ELR (cell line): ENCODE measurements at regions not wholly inside any gene's neighbourhood (a gene's known extent, or its start where the extent isn't known, plus 50 kb on each side); places are given as distances from the start of the nearest gene placed in this dataset.
"Not testable (repeated sequence)": the region's sequence is repeated elsewhere in the genome, so short reads cannot be mapped to it uniquely, and the experiment has no call there.

Experiments used
- DNase-seq: peaks from one replicate; pipeline ENCODE4 v3.0.0-alpha.2; 2015; ENCODE audit warnings: low read depth

DNA sequence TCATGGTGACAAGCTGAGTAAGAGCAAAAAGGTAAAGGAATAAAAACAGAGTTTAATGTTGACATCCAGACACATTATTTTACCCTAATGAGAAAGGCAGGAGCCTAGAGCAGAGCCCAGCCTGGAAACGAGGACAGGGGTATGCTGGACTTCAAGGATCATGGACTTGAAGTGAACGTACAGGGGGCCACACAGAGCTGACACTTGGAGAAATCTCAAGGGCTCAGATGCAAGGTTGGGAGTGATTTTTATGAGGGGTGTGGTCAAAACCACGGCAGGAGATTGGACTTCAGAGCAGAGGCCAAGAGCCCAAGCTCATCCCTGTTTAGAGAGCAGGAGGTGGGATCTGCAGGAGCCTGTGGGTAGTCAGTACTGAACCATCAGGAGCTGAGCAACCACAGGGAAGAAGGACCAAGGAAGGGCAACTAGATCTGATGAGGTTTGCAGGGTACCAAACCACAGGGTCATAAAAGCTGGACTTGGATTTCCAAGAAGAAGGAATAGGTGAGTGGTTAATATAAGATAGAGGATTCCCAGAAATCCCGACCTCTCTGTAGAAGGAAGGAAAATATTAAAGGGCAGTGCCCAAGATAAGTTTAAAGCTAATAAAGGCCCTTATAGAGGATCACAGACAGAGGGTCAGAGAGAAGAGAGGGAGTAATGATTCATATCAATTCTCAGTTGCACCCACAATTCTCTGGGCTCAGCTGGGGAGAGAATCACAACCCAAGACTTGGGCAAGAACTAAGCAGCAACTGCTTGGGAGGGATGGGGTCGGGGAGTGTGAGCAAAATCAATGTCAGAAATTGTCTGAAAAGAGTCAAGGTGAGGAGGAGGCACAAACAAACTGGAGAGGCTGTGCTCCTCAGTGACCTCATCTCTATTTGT is 331.7 kb downstream of the SOX9 start:
- no peak for DNase-seq

DNA sequence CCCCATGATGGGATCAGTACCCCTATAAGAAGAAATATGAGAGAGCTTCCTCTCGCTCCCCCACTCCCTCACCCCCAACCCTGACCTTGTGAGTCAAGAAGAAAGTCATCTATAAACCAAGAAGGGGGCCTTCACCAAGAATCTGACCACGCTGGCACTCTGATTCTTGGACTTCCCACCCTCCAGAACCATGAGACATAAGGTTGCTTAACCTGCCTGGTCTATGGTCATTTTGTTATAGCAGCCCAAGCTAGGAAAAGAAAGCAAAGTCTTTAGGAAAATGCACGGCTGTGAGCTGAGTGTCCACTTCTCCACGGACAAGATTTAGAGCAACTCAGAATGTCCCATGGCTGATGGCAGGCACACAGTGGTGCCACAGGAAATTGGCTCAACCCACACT is 333.5 kb downstream of the SOX9 start:
- DNase-seq, result no peak

DNA sequence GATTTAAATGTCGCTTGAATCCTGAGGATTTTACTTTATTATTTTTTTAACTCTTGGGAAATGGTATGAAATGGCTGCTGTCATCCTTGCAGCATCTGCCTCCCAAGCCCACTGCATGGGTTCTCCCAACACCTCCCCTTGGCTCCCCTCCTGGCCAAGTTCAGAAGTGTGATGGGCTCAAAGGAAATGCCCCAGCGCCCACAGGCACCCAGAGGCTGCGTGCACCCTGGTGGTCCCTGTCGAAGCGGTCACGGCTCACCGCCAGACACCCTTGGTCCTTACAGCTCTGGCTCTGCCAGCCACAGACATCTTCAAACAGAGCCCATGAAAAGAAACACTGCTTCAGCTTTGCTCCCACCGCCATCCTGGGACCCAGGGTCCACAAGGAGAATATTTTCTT is 334.7 kb downstream of the SOX9 start:
- DNase-seq, result no peak

DNA sequence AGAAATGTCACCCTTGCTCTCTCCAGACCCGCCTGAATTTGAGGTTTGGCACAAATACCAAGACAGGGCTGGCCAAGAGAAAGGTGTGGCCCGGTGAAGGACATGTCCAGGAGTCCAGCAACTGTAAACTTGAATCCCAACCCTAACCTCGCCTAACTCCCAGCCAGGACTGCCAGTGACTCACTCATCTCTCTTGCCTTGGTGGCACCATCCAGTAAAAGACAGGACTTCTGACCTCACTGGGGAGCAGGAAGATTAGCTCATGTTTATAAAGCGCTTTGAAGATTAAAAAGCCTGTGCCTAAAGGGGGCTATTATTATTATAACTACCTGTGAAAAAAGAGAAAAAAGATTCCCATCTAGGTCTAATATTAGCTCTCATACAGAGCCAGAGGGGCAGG is 335.3 kb downstream of the SOX9 start:
- DNase-seq, result peak; percentile 73

DNA sequence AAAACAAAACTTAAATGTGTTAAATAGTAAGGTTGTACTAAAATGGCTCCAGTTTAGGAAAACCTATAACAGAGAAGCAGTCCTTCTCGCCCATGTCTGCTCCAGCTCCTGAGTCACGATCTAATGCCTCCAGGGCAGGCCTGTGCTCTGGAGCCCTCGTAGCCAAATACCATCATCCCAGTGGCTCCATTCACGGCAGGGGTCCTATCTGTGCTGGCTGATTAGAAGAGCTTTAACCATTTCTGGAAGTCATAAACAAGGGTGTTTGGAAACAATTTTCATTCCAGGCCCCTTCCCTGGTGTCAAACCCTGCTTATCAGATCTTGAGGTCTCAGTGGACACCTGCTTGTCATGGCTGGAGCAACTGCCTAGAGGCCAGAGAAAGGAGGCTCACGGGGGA is 336.9 kb downstream of the SOX9 start:
- DNase-seq, result peak; percentile 74

DNA sequence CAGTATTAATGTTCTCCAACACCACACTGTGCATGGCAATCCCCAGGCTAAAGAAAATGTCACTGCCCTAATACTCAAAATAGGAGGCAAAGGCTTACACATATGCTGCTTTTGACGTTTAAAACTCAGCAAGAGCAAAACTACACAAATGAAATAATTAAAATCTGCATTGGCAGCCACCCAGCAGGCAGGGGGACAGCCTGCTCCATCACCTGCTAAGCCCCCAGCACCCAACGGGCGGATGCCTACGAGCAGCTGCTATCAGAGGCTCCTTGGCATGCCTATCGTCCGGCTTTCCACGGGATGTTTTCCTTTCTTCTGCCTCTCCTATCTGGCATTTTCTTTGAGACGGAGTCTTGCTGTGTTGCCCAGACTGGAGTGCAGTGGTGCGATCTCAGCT is 337.5 kb downstream of the SOX9 start:
- no peak for DNase-seq

DNA sequence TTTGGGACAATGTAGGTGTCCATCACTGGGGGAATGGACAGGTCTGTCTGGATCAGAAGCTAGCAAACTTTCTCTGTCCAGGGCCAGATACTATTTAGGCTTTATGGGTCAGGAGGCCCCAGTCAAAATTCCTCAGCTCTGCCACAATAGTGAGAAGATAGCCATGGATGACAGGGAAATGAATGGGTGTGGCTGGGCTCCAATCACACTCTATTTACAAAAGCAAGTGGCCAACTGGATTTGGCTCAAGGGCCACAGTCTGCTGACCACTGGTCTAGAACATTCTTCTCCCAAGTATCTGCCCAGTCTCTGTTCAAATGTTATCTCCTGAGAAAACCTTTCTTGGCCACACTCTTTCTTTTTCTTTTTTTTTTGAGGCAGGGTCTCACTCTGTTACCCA is 339.9 kb downstream of the SOX9 start:
- DNase-seq, result no peak

DNA sequence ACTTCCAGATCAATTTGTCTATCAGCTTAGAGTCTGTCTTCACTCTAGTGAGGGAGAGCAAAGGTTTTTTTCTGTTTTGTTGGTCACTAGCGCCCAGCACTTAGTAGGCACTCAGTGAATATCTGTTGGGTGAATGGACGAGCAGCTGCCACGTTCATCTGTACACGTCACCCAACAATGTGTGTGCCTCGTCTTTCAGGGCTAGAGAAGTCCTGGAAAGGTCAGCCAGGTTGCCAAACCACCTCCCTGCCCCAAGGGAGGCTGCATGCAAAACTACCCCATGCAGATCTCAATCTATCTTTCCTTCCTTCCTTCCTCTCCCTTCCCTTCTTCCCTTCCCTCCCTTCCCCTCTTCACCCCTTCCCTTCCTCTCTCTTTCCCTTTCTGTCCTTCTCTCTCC is 340.9 kb downstream of the SOX9 start:
- DNase-seq, result no peak

DNA sequence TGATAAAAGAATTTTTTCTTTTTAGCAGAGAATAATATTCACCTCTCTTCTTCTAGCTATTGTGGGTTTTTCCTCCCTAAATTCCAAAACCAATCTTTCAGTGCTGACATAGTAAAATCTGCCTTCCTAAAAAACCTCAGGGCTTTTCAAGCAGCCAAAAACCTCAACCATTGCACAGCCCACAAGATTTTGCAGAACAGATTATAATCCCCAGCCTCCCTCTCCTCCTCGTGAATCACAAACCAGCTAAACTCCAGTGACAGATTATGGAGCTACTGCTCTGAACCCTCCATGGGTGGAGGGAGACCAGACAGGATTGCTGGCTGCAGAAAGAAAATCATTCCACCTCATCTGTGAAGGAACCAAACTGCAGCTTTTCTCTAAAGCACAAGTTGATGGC is 341.6 kb downstream of the SOX9 start:
- no peak for DNase-seq

DNA sequence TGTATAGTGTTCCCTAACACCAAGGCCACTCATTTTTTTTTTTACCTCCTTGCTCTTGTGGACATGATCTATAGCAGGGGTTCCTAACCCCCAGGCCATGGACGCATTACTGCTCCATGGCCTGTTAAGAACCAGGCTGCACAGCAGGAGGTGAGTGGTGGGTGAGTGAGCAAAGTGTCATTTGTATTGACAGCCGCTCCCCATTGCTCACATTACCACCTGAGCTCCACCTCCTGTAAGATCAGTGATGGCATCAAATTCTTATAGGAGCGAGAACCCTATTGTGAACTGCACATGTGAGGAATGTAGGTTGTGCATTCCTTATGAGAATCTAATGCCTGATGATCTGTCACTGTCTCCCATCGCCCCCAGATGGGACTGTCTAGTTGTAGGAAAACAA is 342.0 kb downstream of the SOX9 start:
- DNase-seq, result peak; percentile 35

DNA sequence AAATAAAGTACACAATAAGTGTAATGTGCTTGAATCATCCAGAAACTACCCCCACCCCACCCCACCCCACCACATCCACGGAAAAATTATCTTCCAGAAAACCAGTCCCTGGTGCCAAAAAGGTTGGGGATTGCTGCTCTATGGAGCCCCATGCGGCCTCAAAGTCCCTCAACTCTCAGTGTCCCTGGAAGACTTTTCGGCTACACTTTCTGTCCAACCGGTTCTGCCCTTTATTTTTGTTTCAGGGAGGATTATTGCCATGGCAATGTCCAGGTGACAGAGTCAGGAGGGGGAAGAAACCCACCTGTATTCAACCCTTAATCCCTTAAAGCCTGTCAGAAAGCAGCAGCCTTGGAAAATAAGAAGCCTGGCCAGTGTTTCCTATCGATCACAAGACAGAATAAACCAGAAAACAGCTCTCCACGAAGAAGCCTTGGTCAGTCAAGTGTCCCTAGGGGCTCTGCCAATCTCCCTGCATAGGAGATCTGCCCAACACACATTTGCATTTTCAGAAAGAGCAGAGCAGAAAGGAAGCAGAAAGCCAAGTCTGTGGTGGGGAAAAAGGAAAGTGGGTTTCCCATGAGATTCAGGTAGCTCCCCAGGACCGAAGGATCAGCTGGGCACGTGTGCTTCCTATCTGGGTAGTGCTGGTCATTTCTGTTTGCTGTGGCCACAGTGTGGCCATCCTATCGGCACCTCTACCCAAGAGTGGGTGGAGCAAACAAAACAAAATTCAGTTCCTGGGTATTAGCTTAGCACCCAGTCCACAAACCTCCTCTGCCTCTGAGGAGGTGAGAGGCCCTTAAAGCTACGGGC is 342.7 kb downstream of the SOX9 start:
- DNase-seq, result no peak

DNA sequence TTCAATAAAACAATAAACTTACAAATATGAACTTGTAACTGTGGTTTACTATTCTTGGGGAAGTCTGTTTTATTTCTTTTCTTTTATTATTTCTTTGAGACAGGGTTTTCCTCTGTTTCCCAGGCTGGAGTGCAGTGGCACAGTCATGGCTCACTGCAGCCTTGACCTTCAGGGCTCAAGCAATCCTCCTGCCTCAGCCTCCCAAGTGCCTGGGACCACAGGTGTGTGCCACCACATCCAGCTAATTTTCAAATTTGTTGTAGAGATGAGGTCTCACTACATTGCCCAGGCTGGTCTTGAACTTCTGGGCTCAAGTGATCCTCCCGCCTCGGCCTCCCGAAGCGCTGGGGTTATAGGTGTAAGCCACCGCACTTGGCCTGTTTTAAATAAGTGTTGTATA is 343.4 kb downstream of the SOX9 start:
- DNase-seq, result not testable (repeated sequence)

DNA sequence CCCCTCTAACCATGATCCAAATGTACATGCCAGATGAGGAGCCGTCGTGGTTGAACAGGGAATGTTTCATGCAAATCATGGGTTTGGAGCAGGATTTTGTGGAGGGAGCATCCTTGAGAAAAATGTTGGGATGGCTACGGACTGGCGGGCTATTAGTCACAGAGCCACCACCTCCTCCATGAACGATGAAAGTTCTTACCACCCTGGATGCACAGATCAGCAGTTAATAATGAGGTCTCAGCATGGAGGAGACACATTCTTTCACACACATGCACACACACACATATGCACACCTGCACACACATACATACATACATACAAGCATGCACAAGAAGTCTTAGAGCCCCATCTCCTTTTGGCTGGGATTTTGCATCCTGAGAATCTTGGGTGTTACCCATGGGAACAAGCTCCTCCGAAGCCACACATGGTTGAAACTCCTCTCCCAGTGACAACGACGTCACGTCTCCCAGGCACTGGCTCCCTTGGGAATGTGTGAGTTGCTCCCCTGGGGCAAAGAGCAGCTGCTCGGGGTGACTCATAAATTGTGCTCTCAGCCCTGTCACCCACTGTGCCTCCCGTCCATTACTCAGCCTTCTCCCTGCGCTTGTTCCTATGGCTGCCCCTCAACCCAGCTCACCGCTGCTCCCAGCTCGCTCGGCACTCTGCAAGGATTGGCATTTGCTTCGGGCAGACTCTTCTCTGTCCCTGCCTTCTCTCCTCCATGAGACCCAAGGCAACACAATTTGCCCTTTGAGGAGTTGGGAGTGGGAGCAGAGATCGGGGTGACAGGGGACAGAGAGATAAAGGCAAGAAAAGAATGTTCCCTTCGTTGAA is 344.6 kb downstream of the SOX9 start:
- DNase-seq, result peak; percentile 100

DNA sequence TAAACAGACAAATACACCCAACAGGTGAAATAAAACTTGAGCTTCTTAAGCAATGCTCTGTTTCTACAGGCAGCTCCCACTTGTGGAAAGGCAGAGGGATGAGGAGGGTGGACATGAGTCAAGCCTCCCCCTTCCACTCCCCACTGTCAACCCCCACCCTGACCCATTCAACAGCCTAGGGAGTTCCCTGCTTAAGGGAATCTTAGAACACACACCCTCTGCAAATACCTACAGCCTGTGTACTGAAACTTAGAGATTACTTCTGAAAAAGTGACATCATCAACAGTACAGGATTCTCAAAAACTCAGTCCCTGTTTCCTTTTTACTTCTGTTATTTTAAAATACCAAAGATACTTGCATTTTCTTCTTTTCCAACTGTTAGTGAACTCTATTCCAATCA is 345.4 kb downstream of the SOX9 start:
- DNase-seq, result peak; percentile 95

DNA sequence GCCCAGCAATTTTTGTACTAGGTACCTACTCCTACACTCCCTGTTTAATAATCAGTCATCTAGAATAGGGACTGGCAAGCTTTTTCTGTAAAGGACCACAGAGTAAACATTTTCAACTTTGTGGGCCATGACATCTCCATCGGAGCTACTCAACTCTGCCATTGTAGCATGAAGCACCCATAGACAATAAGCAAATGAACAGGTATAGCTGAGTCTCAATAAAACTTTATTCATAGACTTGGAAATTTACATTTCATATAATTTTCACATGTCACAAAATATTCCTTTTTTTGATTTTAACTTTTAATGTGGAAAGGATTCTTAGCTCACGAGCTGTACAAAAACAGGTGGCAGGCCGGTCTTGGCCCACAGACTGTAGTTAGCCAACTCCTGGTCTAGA is 345.8 kb downstream of the SOX9 start:
- no peak for DNase-seq

DNA sequence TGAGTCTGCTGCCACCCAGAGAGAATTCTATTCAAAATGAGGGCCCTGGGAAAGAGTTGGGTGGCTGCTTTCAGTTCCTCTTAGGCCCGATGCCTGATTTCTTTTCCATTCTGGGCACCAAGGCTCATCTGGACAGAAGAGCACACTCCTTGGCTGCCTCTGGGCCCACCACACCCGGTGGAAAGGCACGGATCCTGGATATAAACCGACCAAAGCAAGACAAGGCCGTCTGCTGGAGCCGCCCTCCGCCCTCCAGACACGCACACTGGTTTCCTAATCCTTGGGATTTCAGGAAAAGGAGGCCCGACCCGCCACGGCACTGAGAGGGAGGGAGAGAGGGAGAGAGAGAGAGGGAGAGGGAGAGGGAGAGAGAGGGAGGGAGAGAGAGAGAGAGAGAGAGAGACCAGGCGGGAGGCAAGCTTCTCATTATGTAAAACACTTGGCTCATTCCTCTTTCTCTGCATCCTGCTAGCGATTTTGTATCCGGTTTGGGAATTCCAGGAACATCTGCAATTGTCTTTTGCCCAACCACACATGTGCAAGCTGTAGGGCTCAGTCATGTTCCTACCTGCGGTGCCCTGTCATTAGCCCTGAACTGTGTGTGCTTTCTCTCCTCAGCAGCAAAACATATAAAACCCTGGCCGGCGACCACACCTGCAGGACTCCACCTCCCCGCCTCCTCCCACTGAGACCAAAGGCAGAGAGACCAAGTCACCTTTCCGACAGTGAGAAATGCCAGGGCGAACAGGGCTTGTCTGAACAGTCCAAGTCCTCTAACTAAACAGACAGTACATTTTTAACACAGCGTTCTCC is 347.2 kb downstream of the SOX9 start:
- DNase-seq, result peak; percentile 33

DNA sequence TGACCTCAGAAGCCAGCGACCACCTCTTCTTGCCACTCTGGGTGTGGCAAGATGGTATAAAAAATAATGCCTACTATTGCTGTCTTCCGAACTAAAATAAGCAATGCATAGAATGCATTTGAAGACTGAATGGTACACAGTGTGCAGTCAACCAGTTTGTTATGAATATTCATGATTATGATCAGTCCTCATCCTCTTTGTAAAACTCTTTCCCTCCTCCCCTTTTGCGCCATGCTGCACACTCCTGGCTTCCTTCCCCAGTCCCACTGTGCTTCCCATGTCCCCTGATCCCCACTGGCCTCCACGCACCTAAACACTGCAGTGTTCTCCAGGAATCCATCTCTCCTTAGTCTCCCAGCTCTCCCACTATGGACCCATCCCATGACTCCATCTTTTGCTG is 348.0 kb downstream of the SOX9 start:
- DNase-seq, result no peak

DNA sequence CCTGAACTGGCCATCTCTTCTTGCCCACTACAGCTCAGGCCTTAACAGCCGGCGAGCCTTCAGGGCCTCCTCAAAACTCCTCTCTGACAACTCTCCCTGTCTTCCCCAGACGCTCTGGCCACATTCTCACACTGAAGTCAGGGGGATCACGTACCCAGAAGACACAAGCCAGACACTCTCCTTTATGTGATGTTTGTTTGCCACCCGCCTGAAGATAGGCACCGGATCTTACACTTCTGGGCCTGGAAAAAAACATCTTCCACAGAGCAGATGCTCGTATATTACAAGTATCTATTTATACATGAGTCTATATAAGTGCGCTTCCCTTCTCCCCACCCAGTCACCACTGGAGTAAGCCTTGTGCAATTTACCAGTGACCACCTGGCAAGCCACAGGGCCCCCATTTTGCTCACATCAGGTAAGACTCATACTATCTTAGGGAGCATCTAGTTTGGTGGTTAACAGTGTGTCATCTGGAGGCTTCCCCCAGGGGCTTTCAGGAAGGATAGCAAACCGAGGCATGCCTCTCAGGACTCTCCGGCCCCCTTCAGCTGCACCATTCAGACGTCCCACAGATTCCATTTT is 349.4 kb downstream of the SOX9 start:
- peak; percentile 50 for DNase-seq

DNA sequence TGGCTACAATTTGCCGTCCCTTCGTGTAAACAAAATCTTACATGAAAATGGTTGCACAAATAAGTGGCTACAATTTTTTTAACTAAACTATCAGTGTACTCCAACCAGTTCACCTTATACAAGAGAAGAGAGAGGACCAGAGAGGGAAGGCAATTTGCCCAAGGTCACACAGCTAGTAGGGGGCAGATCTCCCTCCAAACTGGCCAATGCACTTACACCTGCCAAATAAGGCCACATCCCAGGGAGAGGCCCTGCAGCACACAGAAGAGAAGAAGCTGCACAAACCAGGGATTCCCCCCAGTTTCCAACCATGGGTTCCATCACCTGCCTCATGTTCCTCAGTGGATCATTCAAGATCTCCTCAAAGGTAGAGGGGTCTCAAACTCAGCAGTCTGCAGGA is 349.9 kb downstream of the SOX9 start:
- no peak for DNase-seq

DNA sequence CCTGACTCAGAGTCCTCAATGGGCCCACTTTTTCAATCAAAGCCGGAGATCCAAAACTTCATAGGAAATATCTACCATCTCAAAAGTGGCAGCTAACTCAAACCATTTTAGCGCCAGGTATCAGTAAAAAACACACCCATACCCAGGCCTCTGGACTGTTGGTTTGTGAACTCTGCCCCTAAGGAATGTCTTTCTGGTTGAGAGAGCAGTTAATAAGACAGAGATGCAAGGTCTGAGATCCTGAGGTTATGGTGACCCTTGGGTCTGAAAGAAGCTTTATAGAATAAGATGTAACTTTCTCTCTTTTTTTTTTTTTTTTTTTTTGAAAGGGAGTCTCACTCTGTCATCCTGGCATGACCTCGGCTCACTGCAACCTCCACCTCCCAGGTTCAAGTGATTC is 350.5 kb downstream of the SOX9 start:
- DNase-seq, result no peak

DNA sequence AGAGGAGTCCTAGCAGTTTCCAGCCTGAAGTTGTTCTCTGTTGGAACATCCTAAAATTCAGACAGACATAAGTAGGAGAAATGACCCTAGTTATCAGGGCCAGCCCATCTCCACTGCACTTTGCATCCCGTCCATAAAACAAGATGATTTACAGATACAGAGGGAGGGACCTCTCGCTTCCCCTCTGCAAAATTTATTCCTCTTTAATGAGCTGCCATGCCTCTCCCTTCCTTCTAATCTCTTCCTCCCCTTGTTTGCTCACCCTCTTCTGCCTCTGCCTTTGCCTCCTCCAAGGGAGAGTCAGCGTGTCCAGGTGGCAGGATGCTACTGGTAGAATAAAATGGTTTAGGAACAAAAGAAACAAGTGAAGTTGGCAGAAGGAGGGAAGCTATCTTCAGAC is 351.3 kb downstream of the SOX9 start:
- DNase-seq, result no peak
